Trophoblast cell (in vitro differentiated cells and primary cell): ENCODE measurements at regions not wholly inside any gene's neighbourhood (a gene's known extent, or its start where the extent isn't known, plus 50 kb on each side); places are given as distances from the start of the nearest gene placed in this dataset.

ENCODE experiments used
- DNase-seq, 2 donors: peaks; one replicate each; pipeline ENCODE4 v3.0.0-alpha.2; 2016
- H2AFZ ChIP-seq: 2 replicates; pipeline ENCODE4 v1.6.1; 2013; ENCODE audit warnings: low read length, moderate library complexity, mild to moderate bottlenecking; ENCODE audit not compliant: insufficient read depth, poor library complexity
- H2AK5ac ChIP-seq: 2 replicates; pipeline ENCODE4 v1.6.1; 2013; ENCODE audit warnings: mild to moderate bottlenecking, low read length
- H2BK120ac ChIP-seq: 2 replicates; pipeline ENCODE4 v1.6.1; 2013; ENCODE audit warnings: low read length, mild to moderate bottlenecking, moderate library complexity; ENCODE audit not compliant: insufficient read depth, poor library complexity
- H2BK12ac ChIP-seq: 2 replicates; pipeline ENCODE4 v1.6.1; 2013; ENCODE audit warnings: mild to moderate bottlenecking, low read length, moderate library complexity
- H2BK5ac ChIP-seq: 2 replicates; pipeline ENCODE4 v1.6.1; 2013; ENCODE audit warnings: low read length, low read depth, moderate library complexity, mild to moderate bottlenecking; ENCODE audit not compliant: poor library complexity
- H3K14ac ChIP-seq: 2 replicates; pipeline ENCODE4 v1.6.1; 2013; ENCODE audit warnings: mild to moderate bottlenecking, low read length
- H3K18ac ChIP-seq: 2 replicates; pipeline ENCODE4 v1.6.1; 2013; ENCODE audit warnings: mild to moderate bottlenecking, low read length
- H3K23ac ChIP-seq: 2 replicates; pipeline ENCODE4 v1.6.1; 2013; ENCODE audit warnings: low read length
- H3K27ac ChIP-seq: 2 replicates; pipeline ENCODE4 v1.5.1; 2013; ENCODE audit warnings: low read depth, mild to moderate bottlenecking, inconsistent platforms, low read length, moderate library complexity
- H3K27me3 ChIP-seq: 2 replicates; pipeline ENCODE4 v1.6.1; 2013; ENCODE audit warnings: inconsistent platforms, mild to moderate bottlenecking, low read length, moderate library complexity; ENCODE audit not compliant: insufficient read depth
- H3K36me3 ChIP-seq, 2 experiments: 1 replicate in 1 of 2; 2 replicates in 1 of 2; pipeline ENCODE4 v1.6.1; 2013; ENCODE audit warnings: low read length in 2 of 2, mild to moderate bottlenecking in 2 of 2, moderate library complexity in 1 of 2; ENCODE audit not compliant: insufficient read depth in 2 of 2, control insufficient read depth in 1 of 2
- H3K4ac ChIP-seq: 2 replicates; pipeline ENCODE4 v1.6.1; 2013; ENCODE audit warnings: low read depth, mild to moderate bottlenecking, low read length, moderate library complexity
- H3K4me1 ChIP-seq, 2 experiments: 1 replicate in 1 of 2; 2 replicates in 1 of 2; pipeline ENCODE4 v1.6.1; 2013; ENCODE audit warnings: low read length in 2 of 2, mild to moderate bottlenecking in 2 of 2, moderate library complexity in 1 of 2; ENCODE audit not compliant: insufficient read depth in 2 of 2, control insufficient read depth in 1 of 2
- H3K4me2 ChIP-seq: 2 replicates; pipeline ENCODE4 v1.6.1; 2013; ENCODE audit warnings: inconsistent platforms, mild to moderate bottlenecking, low read length, moderate library complexity
- H3K4me3 ChIP-seq: 2 replicates; pipeline ENCODE4 v1.5.1; 2013; ENCODE audit warnings: mild to moderate bottlenecking, low read depth, low read length, inconsistent platforms
- H3K79me1 ChIP-seq: one replicate; pipeline ENCODE4 v1.6.1; 2013; ENCODE audit warnings: low read length
- H3K79me2 ChIP-seq: 2 replicates; pipeline ENCODE4 v1.6.1; 2013; ENCODE audit warnings: low read length, mild to moderate bottlenecking; ENCODE audit not compliant: control insufficient read depth, insufficient read depth, poor library complexity
- H3K9ac ChIP-seq: 2 replicates; pipeline ENCODE4 v1.6.1; 2013; ENCODE audit warnings: mild to moderate bottlenecking, low read length
- H3K9me3 ChIP-seq: 2 replicates; pipeline ENCODE4 v1.6.1; 2013; ENCODE audit warnings: low read depth, mild to moderate bottlenecking, control low read depth, inconsistent platforms, low read length; ENCODE audit not compliant: insufficient read depth
- H4K12ac ChIP-seq: 2 replicates; pipeline ENCODE4 v1.6.1; 2013; ENCODE audit warnings: low read depth, mild to moderate bottlenecking, low read length, moderate library complexity
- H4K8ac ChIP-seq: 2 replicates; pipeline ENCODE4 v1.6.1; 2013; ENCODE audit warnings: low read depth, mild to moderate bottlenecking, low read length, moderate library complexity
- H4K91ac ChIP-seq: one replicate; pipeline ENCODE4 v1.6.1; 2013; ENCODE audit warnings: low read depth, mild to moderate bottlenecking, low read length, moderate library complexity
- WGBS: extraction: QIAGEN DNeasy Blood & Tissue Kit; methylation state at CpG from one replicate; pipeline ENCODE4 v1.1.7; 2013; ENCODE audit warnings: missing lambda C conversion rate; ENCODE audit not compliant: insufficient read length, insufficient coverage; ENCODE audit errors: extremely low coverage; 5-methylcytosine and 5-hydroxymethylcytosine counted together

GRCh38 chr10:6692103-6692502, 112.0 kb upstream of the PRKCQ start:
- H3K9me3 ChIP-seq: no peaks in the 10 kb centered on the region
- H3K4me3 ChIP-seq: no peak overlapping the region
- WGBS: no CpG with 5 or more reads among the region's 2 CpGs
- H2BK12ac ChIP-seq: no peak overlapping the region
- no peak overlapping the region for H3K9ac ChIP-seq
- H4K91ac ChIP-seq: no peak overlapping the region
- H2AK5ac ChIP-seq: no peak overlapping the region
- no peaks in the 10 kb centered on the region for H3K79me2 ChIP-seq
- no peak overlapping the region for H3K14ac ChIP-seq
- H2BK5ac ChIP-seq: no peak overlapping the region
- no peak for DNase-seq
- no peaks in the 10 kb centered on the region for H3K27me3 ChIP-seq
- H3K18ac ChIP-seq: no peak overlapping the region
- H3K4me1 ChIP-seq: no peaks in the 10 kb centered on the region
- H3K23ac ChIP-seq: no peak overlapping the region
- no peak overlapping the region for H4K12ac ChIP-seq
- no peak overlapping the region for H4K8ac ChIP-seq
- H3K79me1 ChIP-seq: no peaks in the 10 kb centered on the region
- no peak overlapping the region for H3K4ac ChIP-seq
- no peak overlapping the region for H2AFZ ChIP-seq
- no peak overlapping the region for H3K27ac ChIP-seq
- no peaks in the 10 kb centered on the region for H3K36me3 ChIP-seq
- H3K4me2 ChIP-seq: no peak overlapping the region
- no peak overlapping the region for H2BK120ac ChIP-seq

DNA sequence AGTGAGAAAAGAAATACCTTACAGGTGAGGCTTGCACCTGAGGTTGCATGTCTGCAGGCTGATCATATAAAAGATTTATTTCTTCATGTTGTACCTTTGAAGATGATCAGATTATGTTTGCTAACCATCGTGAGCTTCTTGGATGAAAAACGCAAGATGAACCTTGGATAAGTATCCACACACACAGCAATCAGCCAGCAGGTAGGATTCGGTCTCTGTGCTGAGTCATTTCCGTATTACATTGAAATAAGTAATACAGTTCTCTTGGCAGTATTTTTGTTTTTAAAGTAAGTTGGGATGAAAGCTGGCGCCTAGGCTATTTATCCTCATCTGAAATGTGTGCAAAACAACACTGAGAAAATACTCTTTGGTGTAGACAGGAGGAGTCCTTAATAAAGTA, 109.0 kb upstream of the PRKCQ start:
- DNase-seq: no peak
- Histone ChIP-seq H3K79me1 (no peaks in the 10 kb centered on the region), H3K4me2 (no peak overlapping the region), H3K4me3 (no peak overlapping the region), H4K91ac (no peak overlapping the region), H2BK120ac (no peak overlapping the region), H2BK12ac (no peak overlapping the region), H3K27me3 (no peaks in the 10 kb centered on the region), H3K23ac (no peak overlapping the region), H3K4ac (no peak overlapping the region), H3K36me3 (no peaks in the 10 kb centered on the region), H4K12ac (no peak overlapping the region), H3K9ac (no peak overlapping the region), H3K18ac (no peak overlapping the region), H3K27ac (no peak overlapping the region), H2AFZ (no peak overlapping the region), H3K79me2 (no peaks in the 10 kb centered on the region), H3K14ac (no peak overlapping the region), H3K9me3 (no peaks in the 10 kb centered on the region), H4K8ac (no peak overlapping the region), H2AK5ac (no peak overlapping the region), H3K4me1 (no peaks in the 10 kb centered on the region), H2BK5ac (no peak overlapping the region)
- no CpG with 5 or more reads among the region's 5 CpGs for WGBS

- no peak overlapping the region for H3K4ac ChIP-seq
- no peak overlapping the region for H2AK5ac ChIP-seq
- H3K79me1 ChIP-seq: no peaks in the 10 kb centered on the region
- H2BK12ac ChIP-seq: no peak overlapping the region
- no peaks in the 10 kb centered on the region for H3K9me3 ChIP-seq
- no peak overlapping the region for H2AFZ ChIP-seq
- H2BK120ac ChIP-seq: no peak overlapping the region
- no peaks in the 10 kb centered on the region for H3K27me3 ChIP-seq
- H3K79me2 ChIP-seq: no peaks in the 10 kb centered on the region
- H3K14ac ChIP-seq: no peak overlapping the region
- no peak overlapping the region for H3K27ac ChIP-seq
- no peak overlapping the region for H3K23ac ChIP-seq
- H3K4me2 ChIP-seq: no peak overlapping the region
- H3K36me3 ChIP-seq: no peaks in the 10 kb centered on the region
- no peak overlapping the region for H3K18ac ChIP-seq
- H4K12ac ChIP-seq: no peak overlapping the region
- no peak for DNase-seq
- no peak overlapping the region for H2BK5ac ChIP-seq
- H4K8ac ChIP-seq: no peak overlapping the region
- H3K9ac ChIP-seq: no peak overlapping the region
- H4K91ac ChIP-seq: no peak overlapping the region
- no peaks in the 10 kb centered on the region for H3K4me1 ChIP-seq
- no CpG with 5 or more reads among the region's 6 CpGs for WGBS
- no peak overlapping the region for H3K4me3 ChIP-seq
Observed at GRCh38 chr10:6680735-6681134, 100.7 kb upstream of the PRKCQ start.

- no peaks in the 10 kb centered on the region for H3K79me1 ChIP-seq
- no peaks in the 10 kb centered on the region for H3K79me2 ChIP-seq
- H2BK5ac ChIP-seq: no peak overlapping the region
- H4K12ac ChIP-seq: no peak overlapping the region
- H4K91ac ChIP-seq: no peak overlapping the region
- H3K4ac ChIP-seq: no peak overlapping the region
- H3K9me3 ChIP-seq: no peaks in the 10 kb centered on the region
- H2AK5ac ChIP-seq: no peak overlapping the region
- no peak overlapping the region for H2BK120ac ChIP-seq
- no peak overlapping the region for H3K4me2 ChIP-seq
- H3K9ac ChIP-seq: no peak overlapping the region
- no peak overlapping the region for H3K4me3 ChIP-seq
- no peaks in the 10 kb centered on the region for H3K27me3 ChIP-seq
- no peak overlapping the region for H3K27ac ChIP-seq
- H2AFZ ChIP-seq: no peak overlapping the region
- no peak overlapping the region for H3K14ac ChIP-seq
- H3K18ac ChIP-seq: no peak overlapping the region
- no peaks in the 10 kb centered on the region for H3K36me3 ChIP-seq
- DNase-seq: no peak
- H2BK12ac ChIP-seq: no peak overlapping the region
- no peaks in the 10 kb centered on the region for H3K4me1 ChIP-seq
- no peak overlapping the region for H3K23ac ChIP-seq
- no peak overlapping the region for H4K8ac ChIP-seq
Observed at GRCh38 chr10:6678956-6679355, 98.9 kb upstream of the PRKCQ start.
